ENCODE measurements at regions not wholly inside any gene's neighbourhood (a gene's known extent, or its start where the extent isn't known, plus 50 kb on each side); places are given as distances from the start of the nearest gene placed in this dataset.

- TF ChIP-seq POLR2A (IDR thresholded peaks at IDR 0.05; ENCODE audit: low read length) = no peak
- no peak for TF ChIP-seq GATA1 (IDR thresholded peaks at IDR 0.05; ENCODE audit: low read depth, low read length)
These were observed 153.2 kb upstream of the MVB12B start for GRCh38 chr9:126173401-126173800.

All from erythroblast (primary cell).